Left colon (tissue), 2 donors: ENCODE measurements at regions not wholly inside any gene's neighbourhood (a gene's known extent, or its start where the extent isn't known, plus 50 kb on each side); places are given as distances from the start of the nearest gene placed in this dataset.

Experiments used
- ATAC-seq: fragments of 200-7000 bp; cut with Tn5 transposase; one replicate; pipeline ENCODE4 v1.9.1; 2020; ENCODE audit warnings: mild to moderate bottlenecking, moderate library complexity
- DNase-seq, 2 donors: peaks; one replicate each; pipeline ENCODE4 v3.0.0-alpha.2; 2020
- intact Hi-C, 2 donors: fragments of 100-400 bp; cut with DNase I in 1 of 2; cut with micrococcal nuclease in 1 of 2; formaldehyde crosslinking; loops; one replicate each; pipeline versions ENCODE4 v1.11.2 to v1.14.0; 2022; cut with DNase I, micrococcal nuclease
- donor health status: DM: no; HTN: no; CAD: no.
- donor health status: DM: yes; HTN: yes; CAD: no.

- DNase-seq (no peak), ATAC-seq (no peak)
- intact Hi-C loops = no loop called here
Observed at GRCh38 chr17:15119968-15120367, 145.2 kb downstream of the PMP22 start.

GRCh38 chr17:15117239-15117638 lies 147.9 kb downstream of the PMP22 start:
- no peak for DNase-seq
- intact Hi-C loops = no loop called here
- ATAC-seq = no peak

- no peak for DNase-seq
- intact Hi-C loops = no loop called here
Observed at GRCh38 chr17:15112846-15113617, 152.1 kb downstream of the PMP22 start.

GRCh38 chr17:15109608-15110007 lies 155.5 kb downstream of the PMP22 start:
- DNase-seq (no peak), ATAC-seq (no peak)
- intact Hi-C loops = no loop called here

More at GRCh38 chr17:15112846-15113617, 152.1 kb downstream of the PMP22 start:
- peak; percentile 85 for ATAC-seq

- intact Hi-C loops = no loop called here
- DNase-seq = no peak
- ATAC-seq = no peak
Observed at GRCh38 chr17:15108992-15109391, 156.1 kb downstream of the PMP22 start.

- ATAC-seq (no peak), DNase-seq (no peak)
- intact Hi-C loops = no loop called here
Observed at GRCh38 chr17:15106540-15106939, 158.6 kb downstream of the PMP22 start.

GRCh38 chr17:15103785-15104184 lies 161.3 kb downstream of the PMP22 start:
- DNase-seq = no peak
- no peak for ATAC-seq
- intact Hi-C loops = no loop called here

- intact Hi-C loops = no loop called here
- DNase-seq (no peak), ATAC-seq (no peak)
Observed at GRCh38 chr17:15101175-15101574, 164.0 kb downstream of the PMP22 start.

- intact Hi-C loops = no loop called here
- ATAC-seq (no peak), DNase-seq (no peak)
Observed at GRCh38 chr17:15096511-15096910, 168.6 kb downstream of the PMP22 start.

- no peak for ATAC-seq
- intact Hi-C loops = no loop called here
- no peak for DNase-seq
Observed at GRCh38 chr17:15095935-15096334, 169.2 kb downstream of the PMP22 start.

- ATAC-seq (no peak), DNase-seq (no peak)
- intact Hi-C loops = no loop called here
Observed at GRCh38 chr17:15092762-15093161, 172.4 kb downstream of the PMP22 start.

GRCh38 chr17:15092261-15092660 lies 172.9 kb downstream of the PMP22 start:
- DNase-seq = no peak
- intact Hi-C loops = no loop called here
- ATAC-seq = no peak

GRCh38 chr17:15091825-15092224 lies 173.3 kb downstream of the PMP22 start:
- no peak for ATAC-seq
- intact Hi-C loops = no loop called here
- DNase-seq = no peak

GRCh38 chr17:15090533-15090932 lies 174.6 kb downstream of the PMP22 start:
- intact Hi-C loops = no loop called here
- no peak for DNase-seq
- ATAC-seq = no peak

- intact Hi-C loops = no loop called here
- no peak for ATAC-seq
- no peak for DNase-seq
Observed at GRCh38 chr17:15087946-15088345, 177.2 kb downstream of the PMP22 start.

GRCh38 chr17:15086776-15087295 lies 178.3 kb downstream of the PMP22 start:
- no peak for ATAC-seq
- intact Hi-C loops = no loop called here
- no peak for DNase-seq

GRCh38 chr17:15085890-15086677 lies 179.0 kb downstream of the PMP22 start:
- ATAC-seq (no peak), DNase-seq (no peak)
- intact Hi-C loops = no loop called here

- DNase-seq (no peak), ATAC-seq (no peak)
- intact Hi-C loops = no loop called here
Observed at GRCh38 chr17:15083225-15083624, 181.9 kb downstream of the PMP22 start.

GRCh38 chr17:15081008-15081407 lies 184.1 kb downstream of the PMP22 start:
- intact Hi-C loops = no loop called here
- ATAC-seq = no peak
- DNase-seq = no peak

GRCh38 chr17:15078570-15078969 lies 186.6 kb downstream of the PMP22 start:
- ATAC-seq (no peak), DNase-seq (no peak)
- intact Hi-C loops = no loop called here
